ENCODE measurements at regions not wholly inside any gene's neighbourhood (a gene's known extent, or its start where the extent isn't known, plus 50 kb on each side); places are given as distances from the start of the nearest gene placed in this dataset.

DNA sequence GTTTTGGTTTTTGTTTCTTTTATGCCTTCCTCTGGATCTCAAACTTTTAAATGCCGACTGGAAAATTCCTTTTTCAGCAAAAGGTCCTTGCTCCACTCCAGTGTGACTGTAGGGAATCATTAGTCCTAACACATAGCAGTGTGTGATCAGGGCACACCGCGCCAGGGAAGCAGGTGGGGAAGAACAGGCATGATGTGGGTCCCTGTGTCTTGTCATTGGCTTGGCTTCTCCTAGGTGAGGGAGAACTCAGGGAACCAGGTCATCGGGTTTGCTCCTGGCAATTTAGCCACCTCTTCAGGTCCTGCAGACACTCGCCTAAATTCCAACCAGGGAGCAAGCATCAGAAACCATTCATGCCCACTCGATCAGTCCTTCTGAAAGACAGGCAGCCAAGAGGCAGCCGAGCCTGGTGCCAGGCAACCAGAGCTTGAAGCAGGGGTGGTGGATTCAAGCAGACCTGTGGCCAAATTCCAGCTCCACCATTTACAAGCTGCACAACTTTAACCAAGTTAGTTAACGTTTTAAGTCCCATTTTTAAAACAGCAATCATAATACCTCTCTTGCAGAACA, 514.2 kb downstream of the BNC2 start:
- Histone ChIP-seq H3K27me3 (ENCODE audit: control insufficient read depth, insufficient read depth, low read length) (no peaks in the 10 kb centered on the region), H3K9me3 (ENCODE audit: control insufficient read depth, insufficient read depth, low read depth, low read length) (no peaks in the 10 kb centered on the region), H2AFZ (ENCODE audit: low read length) (no peak overlapping the region), H3K4me1 (ENCODE audit: control insufficient read depth, extremely low read depth, insufficient read depth, low read length) (peaks cover 8% of the 10 kb centered on the region), H4K20me1 (ENCODE audit: control insufficient read depth, extremely low read depth, insufficient read depth, low read length) (no peaks in the 10 kb centered on the region), H3K9ac (ENCODE audit: insufficient read depth, low read length) (no peak overlapping the region), H3K36me3 (ENCODE audit: control insufficient read depth, insufficient read depth, low read length) (no peaks in the 10 kb centered on the region), H3K4me3 (replicated peaks in 1 of 4; ENCODE audit: control extremely low read depth in 1 of 4, insufficient read depth in 1 of 4, low read depth in 3 of 4, low read length in 4 of 4) (no peak overlapping the region), H3K79me2 (ENCODE audit: control insufficient read depth, insufficient read depth, low read length) (no peaks in the 10 kb centered on the region), H3K27ac (ENCODE audit: insufficient read depth, low read length) (no peak overlapping the region), H3K4me2 (ENCODE audit: extremely low read depth, insufficient read depth, low read length) (no peak overlapping the region)
- no peak for DNase-seq (ENCODE audit: low read depth in 2 of 2)
- TF ChIP-seq, protein P1, sequence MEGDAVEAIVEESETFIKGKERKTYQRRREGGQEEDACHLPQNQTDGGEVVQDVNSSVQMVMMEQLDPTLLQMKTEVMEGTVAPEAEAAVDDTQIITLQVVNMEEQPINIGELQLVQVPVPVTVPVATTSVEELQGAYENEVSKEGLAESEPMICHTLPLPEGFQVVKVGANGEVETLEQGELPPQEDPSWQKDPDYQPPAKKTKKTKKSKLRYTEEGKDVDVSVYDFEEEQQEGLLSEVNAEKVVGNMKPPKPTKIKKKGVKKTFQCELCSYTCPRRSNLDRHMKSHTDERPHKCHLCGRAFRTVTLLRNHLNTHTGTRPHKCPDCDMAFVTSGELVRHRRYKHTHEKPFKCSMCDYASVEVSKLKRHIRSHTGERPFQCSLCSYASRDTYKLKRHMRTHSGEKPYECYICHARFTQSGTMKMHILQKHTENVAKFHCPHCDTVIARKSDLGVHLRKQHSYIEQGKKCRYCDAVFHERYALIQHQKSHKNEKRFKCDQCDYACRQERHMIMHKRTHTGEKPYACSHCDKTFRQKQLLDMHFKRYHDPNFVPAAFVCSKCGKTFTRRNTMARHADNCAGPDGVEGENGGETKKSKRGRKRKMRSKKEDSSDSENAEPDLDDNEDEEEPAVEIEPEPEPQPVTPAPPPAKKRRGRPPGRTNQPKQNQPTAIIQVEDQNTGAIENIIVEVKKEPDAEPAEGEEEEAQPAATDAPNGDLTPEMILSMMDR (conservative IDR thresholded peaks at IDR 0.05 in 1 of 2, IDR thresholded peaks at IDR 0.05 in 1 of 2; ENCODE audit: low read depth in 1 of 2, low read length in 2 of 2) = no peak
- no peak for TF ChIP-seq EZH2 (IDR thresholded peaks at IDR 0.05; ENCODE audit: low read length, missing control alignments)

DNA sequence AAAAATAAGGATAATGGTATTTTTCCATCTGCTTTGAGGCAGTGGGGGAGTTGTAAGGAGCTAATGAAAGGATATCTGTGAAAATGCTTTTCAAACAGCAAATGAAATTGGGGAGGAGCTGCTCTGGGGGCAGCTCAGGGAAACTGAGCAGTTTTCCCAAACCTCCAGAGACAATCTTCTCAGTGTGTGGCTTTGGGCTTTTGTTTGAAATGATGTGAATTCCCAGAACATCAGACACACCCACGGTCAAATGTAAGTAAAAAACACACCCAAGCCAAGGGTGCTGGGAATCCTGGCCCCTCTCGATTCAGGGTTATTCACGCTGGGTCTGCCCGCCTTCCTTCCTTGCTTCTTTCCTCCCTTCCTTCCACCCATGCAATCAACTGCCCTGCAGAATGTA, 512.6 kb downstream of the BNC2 start:
- H3K79me2 ChIP-seq (ENCODE audit: control insufficient read depth, insufficient read depth, low read length) = no peaks in the 10 kb centered on the region
- no peak for TF ChIP-seq EZH2 (IDR thresholded peaks at IDR 0.05; ENCODE audit: low read length, missing control alignments)
- TF ChIP-seq, protein P1 (conservative IDR thresholded peaks at IDR 0.05 in 1 of 2, IDR thresholded peaks at IDR 0.05 in 1 of 2; ENCODE audit: low read depth in 1 of 2, low read length in 2 of 2) = no peak
- no peak overlapping the region for H2AFZ ChIP-seq (ENCODE audit: low read length)
- no peak overlapping the region for H3K4me3 ChIP-seq (replicated peaks in 1 of 4; ENCODE audit: control extremely low read depth in 1 of 4, insufficient read depth in 1 of 4, low read depth in 3 of 4, low read length in 4 of 4)
- H3K4me1 ChIP-seq (ENCODE audit: control insufficient read depth, extremely low read depth, insufficient read depth, low read length) = peaks cover under 1% of the 10 kb centered on the region
- H3K4me2 ChIP-seq (ENCODE audit: extremely low read depth, insufficient read depth, low read length) = no peak overlapping the region
- H3K27me3 ChIP-seq (ENCODE audit: control insufficient read depth, insufficient read depth, low read length) = no peaks in the 10 kb centered on the region
- H4K20me1 ChIP-seq (ENCODE audit: control insufficient read depth, extremely low read depth, insufficient read depth, low read length) = no peaks in the 10 kb centered on the region
- no peak overlapping the region for H3K27ac ChIP-seq (ENCODE audit: insufficient read depth, low read length)
- no peak overlapping the region for H3K9ac ChIP-seq (ENCODE audit: insufficient read depth, low read length)
- no peak for DNase-seq (ENCODE audit: low read depth in 2 of 2)
- H3K36me3 ChIP-seq (ENCODE audit: control insufficient read depth, insufficient read depth, low read length) = no peaks in the 10 kb centered on the region
- H3K9me3 ChIP-seq (ENCODE audit: control insufficient read depth, insufficient read depth, low read depth, low read length) = no peaks in the 10 kb centered on the region

DNA sequence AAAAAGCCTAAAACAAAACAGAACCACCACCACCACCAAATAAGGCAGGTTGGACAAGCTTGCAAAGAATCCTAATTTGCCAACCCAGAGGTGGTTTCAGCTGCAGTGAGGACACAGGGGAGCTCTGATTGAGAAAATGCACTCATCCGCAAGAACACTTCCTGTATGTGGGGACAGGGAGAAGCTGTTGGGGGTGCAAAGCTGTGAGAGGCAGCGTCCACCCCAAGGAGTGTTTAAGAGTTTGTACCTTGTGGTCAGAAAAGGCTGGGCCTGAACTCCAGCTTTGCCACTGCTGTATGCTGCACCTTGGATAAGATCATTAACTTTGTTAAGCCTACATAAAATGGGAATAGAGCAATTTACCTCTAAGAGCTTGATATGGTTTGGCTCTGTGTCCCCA, 511.7 kb downstream of the BNC2 start:
- Histone ChIP-seq H2AFZ (ENCODE audit: low read length) (no peak overlapping the region), H3K4me1 (ENCODE audit: control insufficient read depth, extremely low read depth, insufficient read depth, low read length) (no peaks in the 10 kb centered on the region), H3K27ac (ENCODE audit: insufficient read depth, low read length) (no peak overlapping the region), H3K79me2 (ENCODE audit: control insufficient read depth, insufficient read depth, low read length) (no peaks in the 10 kb centered on the region), H4K20me1 (ENCODE audit: control insufficient read depth, extremely low read depth, insufficient read depth, low read length) (no peaks in the 10 kb centered on the region), H3K4me3 (replicated peaks in 1 of 4; ENCODE audit: control extremely low read depth in 1 of 4, insufficient read depth in 1 of 4, low read depth in 3 of 4, low read length in 4 of 4) (no peak overlapping the region), H3K9me3 (ENCODE audit: control insufficient read depth, insufficient read depth, low read depth, low read length) (no peaks in the 10 kb centered on the region), H3K27me3 (ENCODE audit: control insufficient read depth, insufficient read depth, low read length) (no peaks in the 10 kb centered on the region), H3K36me3 (ENCODE audit: control insufficient read depth, insufficient read depth, low read length) (no peaks in the 10 kb centered on the region), H3K4me2 (ENCODE audit: extremely low read depth, insufficient read depth, low read length) (no peak overlapping the region), H3K9ac (ENCODE audit: insufficient read depth, low read length) (no peak overlapping the region)
- no peak for DNase-seq (ENCODE audit: low read depth in 2 of 2)
- TF ChIP-seq, protein P1 (conservative IDR thresholded peaks at IDR 0.05 in 1 of 2, IDR thresholded peaks at IDR 0.05 in 1 of 2; ENCODE audit: low read depth in 1 of 2, low read length in 2 of 2) = no peak
- no peak for TF ChIP-seq EZH2 (IDR thresholded peaks at IDR 0.05; ENCODE audit: low read length, missing control alignments)

All from fibroblast of lung (primary cell).